ENCODE measurements at regions not wholly inside any gene's neighbourhood (a gene's known extent, or its start where the extent isn't known, plus 50 kb on each side); places are given as distances from the start of the nearest gene placed in this dataset.

- WGBS (ENCODE audit: low lambda C conversion rate): 6% methylated on average over 1 of the region's 1 CpG
- TF ChIP-seq KDM1A (CRISPR knock-in tag; IDR thresholded peaks at IDR 0.05) (no peak), KLF12 (CRISPR knock-in tag; IDR thresholded peaks at IDR 0.05; ENCODE audit: borderline replicate concordance) (no peak), HOXA9 (CRISPR knock-in tag; IDR thresholded peaks at IDR 0.05; ENCODE audit: borderline replicate concordance) (no peak), ZNF674 (CRISPR knock-in tag; IDR thresholded peaks at IDR 0.05; ENCODE audit: low read depth) (no peak), ZNF749 (CRISPR knock-in tag; IDR thresholded peaks at IDR 0.05; ENCODE audit: borderline replicate concordance) (no peak), PAXIP1 (CRISPR knock-in tag; conservative IDR thresholded peaks at IDR 0.05) (no peak), NR2F1 (CRISPR knock-in tag; IDR thresholded peaks at IDR 0.05) (no peak), MIXL1 (CRISPR knock-in tag; IDR thresholded peaks at IDR 0.05) (no peak), MTF1 (CRISPR knock-in tag; IDR thresholded peaks at IDR 0.05) (no peak)
- no peak for FAIRE-seq
- Histone ChIP-seq H4K20me1 (ENCODE audit: insufficient read depth, low read length) (no peaks in the 10 kb centered on the region), H2AFZ (ENCODE audit: low read length) (no peak overlapping the region), H3K9me3 (ENCODE audit: low read length) (no peaks in the 10 kb centered on the region), H3K79me2 (ENCODE audit: insufficient read depth, low read length) (no peaks in the 10 kb centered on the region), H3K9ac (ENCODE audit: insufficient read depth, low read depth, low read length) (no peak overlapping the region), H3K4me1 (ENCODE audit: insufficient read depth, low read length) (no peaks in the 10 kb centered on the region), H3K36me3 (replicated peaks in 1 of 2; ENCODE audit: control insufficient read depth in 1 of 2, insufficient read depth in 2 of 2, low read length in 2 of 2) (no peaks in the 10 kb centered on the region), H3K4me2 (ENCODE audit: low read depth, low read length) (no peak overlapping the region), H3K27ac (ENCODE audit: extremely low read length, insufficient read depth, low read length) (no peak overlapping the region), H3K4me3 (replicated peaks in 1 of 3; ENCODE audit: insufficient read depth in 1 of 3, low read depth in 2 of 3, low read length in 3 of 3) (no peak overlapping the region), H3K27me3 (ENCODE audit: control insufficient read depth in 1 of 2, insufficient read depth in 2 of 2, low read length in 2 of 2) (no peaks in the 10 kb centered on the region; a peak in 1 of 5 replicates)
- ChIA-PET CTCF (ENCODE audit: low intra/inter-chr PET ratio, low total read pairs) (no interaction called here), POLR2A (no interaction called here)
- BruUV-seq (replicated peaks): no TSS peak
- DNase-seq (ENCODE audit: low spot score): no peak
- in situ Hi-C loops (cut with HindIII; ENCODE audit: extremely low pct_ligation_motif_present, low pct_unique_long_range_greater_than_20kb) (no loop called here), intact Hi-C loops (cut with micrococcal nuclease; ENCODE audit: unreplicated experiment) (no loop called here)
- ATAC-seq: no peak
Measured at GRCh38 chr3:134742202-134742601, 52.9 kb upstream of the EPHB1 start.

Measured in HepG2 (cell line).